Central memory CD8-positive, alpha-beta T cell (primary cell): ENCODE measurements at regions not wholly inside any gene's neighbourhood (a gene's known extent, or its start where the extent isn't known, plus 50 kb on each side); places are given as distances from the start of the nearest gene placed in this dataset.
"Not testable (repeated sequence)": the region's sequence is repeated elsewhere in the genome, so short reads cannot be mapped to it uniquely, and the experiment has no call there.

Experiments used
- ATAC-seq: fragments of 150-1000 bp; cut with Tn5 transposase; replicated peaks from 2 replicates; pipeline ENCODE4 v1.10.0; 2022; ENCODE audit warnings: mild to moderate bottlenecking, moderate FRiP score, moderate number of reproducible peaks; ENCODE audit not compliant: poor library complexity, severe bottlenecking; ENCODE audit errors: extremely low read depth
- DNase-seq, 2 donors: peaks; one replicate each; pipeline ENCODE4 v3.0.0; 2021; ENCODE audit warnings: low spot score in 2 of 2
- H3K27ac Mint-ChIP-seq: one replicate; pipeline ENCODE4 v1.8.0; 2022; ENCODE audit warnings: low read depth, mild to moderate bottlenecking, moderate library complexity, mixed read lengths
- H3K27me3 Mint-ChIP-seq: one replicate; pipeline ENCODE4 v1.8.0; 2022; ENCODE audit warnings: mixed read lengths
- H3K36me3 Mint-ChIP-seq: one replicate; pipeline ENCODE4 v1.8.0; 2022; ENCODE audit warnings: mild to moderate bottlenecking, moderate library complexity, mixed read lengths; ENCODE audit not compliant: insufficient read depth
- H3K4me1 Mint-ChIP-seq: one replicate; pipeline ENCODE4 v1.8.0; 2022; ENCODE audit warnings: mixed read lengths
- H3K4me3 Mint-ChIP-seq: one replicate; pipeline ENCODE4 v1.8.0; 2022; ENCODE audit warnings: mild to moderate bottlenecking, moderate library complexity, mixed read lengths
- H3K9me3 Mint-ChIP-seq: one replicate; pipeline ENCODE4 v1.8.0; 2022; ENCODE audit warnings: mixed read lengths

DNA sequence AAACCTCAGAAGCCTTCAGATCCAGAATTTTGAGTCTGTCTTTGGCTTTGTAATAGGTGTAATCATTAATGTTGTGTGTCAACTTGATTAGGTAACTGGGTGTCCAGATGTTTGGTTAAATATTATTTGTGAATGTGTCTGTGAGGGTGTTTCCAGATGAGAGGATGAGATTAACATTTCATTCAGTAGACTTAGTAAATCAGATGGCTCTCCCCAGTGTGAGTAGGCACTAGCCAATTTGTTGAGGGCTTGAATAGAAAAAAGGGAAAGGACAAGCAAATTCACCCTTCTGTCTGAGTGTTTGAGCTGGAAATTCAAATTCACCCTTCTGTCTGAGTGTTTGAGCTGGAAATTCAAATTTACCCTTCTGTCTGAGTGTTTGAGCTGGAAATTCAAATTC, 932.2 kb downstream of the SLC6A15 start:
- no peaks in the 10 kb centered on the region for H3K36me3 Mint-ChIP-seq
- H3K4me1 Mint-ChIP-seq = no peaks in the 10 kb centered on the region
- no peak overlapping the region for H3K4me3 Mint-ChIP-seq
- ATAC-seq (no peak), DNase-seq (no peak)
- H3K9me3 Mint-ChIP-seq = peaks cover 20% of the 10 kb centered on the region
- no peaks in the 10 kb centered on the region for H3K27me3 Mint-ChIP-seq
- no peak overlapping the region for H3K27ac Mint-ChIP-seq

DNA sequence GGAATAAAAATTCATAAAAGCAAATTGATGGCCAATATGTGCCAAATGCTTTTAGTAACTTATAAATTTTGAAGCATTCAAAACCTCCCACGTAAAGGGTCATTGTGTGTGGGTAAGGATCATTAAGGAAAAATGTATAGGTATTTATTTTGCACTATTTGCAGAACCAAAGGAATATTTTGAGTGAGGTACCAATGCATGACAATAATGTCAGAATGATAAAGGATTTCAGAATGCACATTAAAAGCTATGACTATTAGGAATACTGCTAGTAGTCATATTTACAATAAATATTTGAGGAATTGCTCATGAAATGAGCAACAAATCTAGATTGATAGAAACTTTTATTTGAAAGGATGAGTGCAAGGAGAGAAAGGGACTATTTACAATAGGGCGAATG, 932.8 kb downstream of the SLC6A15 start:
- Mint-ChIP-seq H3K27ac (no peak overlapping the region), H3K4me3 (no peak overlapping the region), H3K4me1 (no peaks in the 10 kb centered on the region), H3K27me3 (no peaks in the 10 kb centered on the region), H3K36me3 (no peaks in the 10 kb centered on the region), H3K9me3 (peaks cover 20% of the 10 kb centered on the region)
- no peak for DNase-seq
- ATAC-seq = no peak

- Mint-ChIP-seq H3K27me3 (no peaks in the 10 kb centered on the region), H3K27ac (no peak overlapping the region), H3K36me3 (no peaks in the 10 kb centered on the region), H3K4me1 (no peaks in the 10 kb centered on the region), H3K9me3 (peaks cover 12% of the 10 kb centered on the region), H3K4me3 (no peak overlapping the region)
- no peak for ATAC-seq
- no peak for DNase-seq
Measured at GRCh38 chr12:83971781-83972180, 940.8 kb downstream of the SLC6A15 start.

DNA sequence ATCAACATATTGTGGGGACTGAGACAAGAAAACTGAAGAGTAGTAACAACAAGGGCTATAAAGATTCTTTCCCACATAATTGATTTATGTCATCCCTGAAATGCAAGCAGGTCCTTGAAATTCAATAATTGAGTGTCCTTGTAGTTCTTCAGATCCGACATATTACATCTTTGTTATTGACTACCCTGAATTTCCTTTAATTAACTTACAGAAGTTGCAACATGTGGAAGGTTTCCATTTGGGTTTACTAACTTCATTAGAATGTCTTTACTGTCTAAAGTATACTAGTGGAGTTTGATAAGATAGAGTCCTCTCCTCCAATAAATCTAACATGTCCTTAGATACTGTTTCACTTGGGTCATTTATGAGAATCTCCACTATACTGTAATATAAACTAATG, 951.8 kb downstream of the SLC6A15 start:
- H3K4me1 Mint-ChIP-seq = no peaks in the 10 kb centered on the region
- H3K27me3 Mint-ChIP-seq = no peaks in the 10 kb centered on the region
- no peak for ATAC-seq
- H3K27ac Mint-ChIP-seq = no peak overlapping the region
- no peak for DNase-seq
- no peak overlapping the region for H3K4me3 Mint-ChIP-seq
- H3K36me3 Mint-ChIP-seq = no peaks in the 10 kb centered on the region
- peaks cover 5% of the 10 kb centered on the region for H3K9me3 Mint-ChIP-seq

- Mint-ChIP-seq H3K9me3 (peaks cover 10% of the 10 kb centered on the region), H3K36me3 (no peaks in the 10 kb centered on the region), H3K27ac (no peak overlapping the region), H3K4me3 (no peak overlapping the region), H3K27me3 (no peaks in the 10 kb centered on the region), H3K4me1 (no peaks in the 10 kb centered on the region)
- ATAC-seq = no peak
- DNase-seq = no peak
Measured at GRCh38 chr12:83958997-83959396, 953.6 kb downstream of the SLC6A15 start.

DNA sequence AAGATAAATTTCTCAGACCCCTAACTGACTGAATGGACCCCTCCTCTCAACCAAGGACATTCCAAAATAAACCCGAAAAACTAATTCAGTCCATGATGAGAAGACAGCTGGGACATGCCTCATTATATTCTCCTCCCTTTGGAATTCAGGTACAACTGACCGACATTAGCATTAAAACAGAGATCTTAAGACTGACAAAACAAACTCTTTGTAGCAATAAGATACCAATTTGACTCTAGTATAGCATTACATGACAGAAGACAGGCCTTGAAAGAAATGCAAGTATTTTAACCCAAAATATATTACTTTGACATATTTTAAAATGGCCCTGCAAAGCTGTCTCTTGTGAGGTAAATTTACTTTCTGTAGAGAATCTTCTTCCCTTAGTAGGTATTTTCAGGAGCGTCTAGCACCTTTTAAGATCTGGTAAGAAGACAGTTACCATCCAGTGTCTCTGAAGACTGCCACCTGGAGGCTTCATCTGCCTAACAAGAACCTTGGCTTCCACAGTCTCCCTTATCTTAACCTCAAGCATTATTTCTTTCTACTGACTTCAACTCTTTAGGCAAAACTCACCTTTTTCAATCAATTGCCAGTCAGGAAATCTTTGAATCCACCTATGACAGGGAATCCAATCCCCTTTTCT, 957.5 kb downstream of the SLC6A15 start:
- H3K9me3 Mint-ChIP-seq = peaks cover 11% of the 10 kb centered on the region
- ATAC-seq (no peak), DNase-seq (no peak)
- no peaks in the 10 kb centered on the region for H3K4me1 Mint-ChIP-seq
- no peak overlapping the region for H3K4me3 Mint-ChIP-seq
- no peaks in the 10 kb centered on the region for H3K27me3 Mint-ChIP-seq
- H3K27ac Mint-ChIP-seq = no peak overlapping the region
- H3K36me3 Mint-ChIP-seq = no peaks in the 10 kb centered on the region

- Mint-ChIP-seq H3K4me1 (no peaks in the 10 kb centered on the region), H3K27ac (no peak overlapping the region), H3K27me3 (no peaks in the 10 kb centered on the region), H3K9me3 (peaks cover 14% of the 10 kb centered on the region), H3K36me3 (no peaks in the 10 kb centered on the region), H3K4me3 (no peak overlapping the region)
- DNase-seq (no peak), ATAC-seq (no peak)
Measured at GRCh38 chr12:83954071-83954789, 958.4 kb downstream of the SLC6A15 start.

DNA sequence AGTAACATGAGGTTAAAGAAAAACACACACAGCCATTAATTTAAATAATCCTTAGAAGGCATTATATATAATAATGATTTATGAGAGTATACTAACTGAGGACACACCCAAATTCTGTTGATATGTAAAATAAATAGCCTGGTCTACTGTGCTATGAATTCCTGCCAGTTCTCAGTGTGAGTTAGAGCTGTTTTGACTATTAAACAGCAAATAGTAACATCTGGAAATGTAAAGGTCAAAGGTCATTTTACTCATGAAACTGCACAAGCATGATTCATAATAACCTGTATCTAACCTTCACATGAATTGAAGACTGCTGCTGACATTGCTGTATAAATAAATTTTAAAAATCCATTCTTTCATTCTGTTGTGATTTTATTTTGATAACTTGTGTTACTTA, 966.7 kb downstream of the SLC6A15 start:
- Mint-ChIP-seq H3K4me1 (no peaks in the 10 kb centered on the region), H3K36me3 (peaks cover 2% of the 10 kb centered on the region), H3K9me3 (peaks cover 20% of the 10 kb centered on the region), H3K4me3 (no peak overlapping the region), H3K27me3 (no peaks in the 10 kb centered on the region), H3K27ac (no peak overlapping the region)
- ATAC-seq = no peak
- no peak for DNase-seq

- H3K27me3 Mint-ChIP-seq = no peaks in the 10 kb centered on the region
Measured at GRCh38 chr12:83939718-83940117, 972.9 kb downstream of the SLC6A15 start.

DNA sequence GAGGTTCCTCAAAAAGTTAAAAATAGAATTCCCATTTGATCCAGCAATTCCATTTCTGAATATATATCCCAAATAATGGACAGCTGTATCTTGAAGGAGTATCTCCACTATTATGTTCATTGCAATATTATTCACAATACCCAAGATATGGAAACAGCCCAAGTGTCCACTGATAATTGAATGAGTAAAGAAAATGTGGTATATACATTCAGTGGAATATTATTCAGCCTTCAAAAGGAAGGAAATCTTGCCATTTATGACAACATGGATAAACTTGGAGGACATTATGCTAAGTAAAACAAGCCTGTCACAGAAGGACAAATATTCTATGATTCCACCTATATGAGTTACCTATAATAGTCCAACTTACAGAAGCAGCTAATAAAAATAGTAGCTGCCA, 979.0 kb downstream of the SLC6A15 start:
- no peak overlapping the region for H3K27ac Mint-ChIP-seq
- no peaks in the 10 kb centered on the region for H3K36me3 Mint-ChIP-seq
- H3K9me3 Mint-ChIP-seq = peaks cover 7% of the 10 kb centered on the region
- DNase-seq = no peak
- H3K27me3 Mint-ChIP-seq = no peaks in the 10 kb centered on the region
- no peak for ATAC-seq
- no peak overlapping the region for H3K4me3 Mint-ChIP-seq
- no peaks in the 10 kb centered on the region for H3K4me1 Mint-ChIP-seq

More at GRCh38 chr12:83939718-83940117, 972.9 kb downstream of the SLC6A15 start:
- H3K4me1 Mint-ChIP-seq = no peaks in the 10 kb centered on the region
- no peak for DNase-seq
- no peak overlapping the region for H3K27ac Mint-ChIP-seq
- peaks cover 11% of the 10 kb centered on the region for H3K9me3 Mint-ChIP-seq
- no peaks in the 10 kb centered on the region for H3K36me3 Mint-ChIP-seq
- no peak overlapping the region for H3K4me3 Mint-ChIP-seq
- no peak for ATAC-seq

- H3K4me1 Mint-ChIP-seq = no peaks in the 10 kb centered on the region
- H3K27ac Mint-ChIP-seq = no peak overlapping the region
Measured at GRCh38 chr12:83932011-83932410, 980.6 kb downstream of the SLC6A15 start.

DNA sequence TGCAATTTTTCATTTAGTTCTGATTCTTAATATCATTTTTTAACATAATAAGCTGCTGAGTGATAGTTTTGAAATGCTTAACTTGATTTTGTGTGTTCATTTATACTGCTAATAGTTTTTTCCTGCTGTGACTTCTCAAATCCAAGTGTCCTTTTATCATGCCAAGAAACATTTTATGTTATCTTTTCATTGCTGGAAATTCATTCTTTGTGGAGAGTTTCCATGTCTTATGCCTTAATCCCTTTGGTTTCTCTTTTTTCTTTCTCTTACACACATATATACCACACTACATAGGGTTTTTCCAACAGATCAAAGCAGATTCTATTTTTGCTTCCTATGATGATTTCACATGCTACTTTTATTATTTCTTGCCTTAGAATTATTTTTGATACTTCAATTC, 981.1 kb downstream of the SLC6A15 start:
- no peak overlapping the region for H3K27ac Mint-ChIP-seq
- DNase-seq (no peak), ATAC-seq (no peak)
- no peak overlapping the region for H3K4me3 Mint-ChIP-seq
- H3K9me3 Mint-ChIP-seq = peaks cover 12% of the 10 kb centered on the region
- no peaks in the 10 kb centered on the region for H3K36me3 Mint-ChIP-seq
- H3K27me3 Mint-ChIP-seq = no peaks in the 10 kb centered on the region
- no peaks in the 10 kb centered on the region for H3K4me1 Mint-ChIP-seq

More at GRCh38 chr12:83932011-83932410, 980.6 kb downstream of the SLC6A15 start:
- ATAC-seq (no peak), DNase-seq (no peak)
- H3K27me3 Mint-ChIP-seq = no peaks in the 10 kb centered on the region
- no peak overlapping the region for H3K4me3 Mint-ChIP-seq
- no peaks in the 10 kb centered on the region for H3K36me3 Mint-ChIP-seq
- H3K9me3 Mint-ChIP-seq = peaks cover 12% of the 10 kb centered on the region

DNA sequence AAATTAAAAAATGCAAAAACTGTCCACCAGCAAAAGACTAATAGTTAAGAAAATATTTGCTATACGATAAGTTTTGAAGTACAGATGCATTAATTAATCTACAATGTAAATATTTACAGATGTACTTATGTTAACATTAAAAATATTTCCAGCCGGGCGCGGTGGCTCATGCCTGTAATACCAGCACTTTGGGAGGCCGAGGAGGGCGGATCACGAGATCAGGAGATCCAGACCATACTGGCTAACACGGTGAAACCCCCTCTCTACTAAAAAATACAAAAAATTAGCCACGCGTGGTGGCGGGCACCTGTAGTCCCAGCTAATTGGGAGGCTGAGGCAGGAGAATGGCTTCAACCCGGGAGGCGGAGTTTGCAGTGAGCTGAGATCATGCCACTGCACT, 982.8 kb downstream of the SLC6A15 start:
- H3K27ac Mint-ChIP-seq, H3K27me3 Mint-ChIP-seq, H3K4me3 Mint-ChIP-seq, H3K36me3 Mint-ChIP-seq, H3K4me1 Mint-ChIP-seq, DNase-seq, ATAC-seq: not testable (repeated sequence)
- peaks cover 12% of the 10 kb centered on the region for H3K9me3 Mint-ChIP-seq
